Fibroblast of pulmonary artery (primary cell): ENCODE measurements at regions not wholly inside any gene's neighbourhood (a gene's known extent, or its start where the extent isn't known, plus 50 kb on each side); places are given as distances from the start of the nearest gene placed in this dataset.

Source experiments
- DNase-seq: peaks from one replicate; pipeline ENCODE4 v3.0.0-alpha.2; 2010; ENCODE audit warnings: low read depth
- H3K4me3 ChIP-seq: replicated peaks from 2 replicates; pipeline ENCODE4 v1.5.1; 2011; ENCODE audit warnings: low read depth, mild to moderate bottlenecking, control low read depth, low read length, moderate library complexity
- CTCF ChIP-seq: IDR thresholded peaks from 2 replicates; pipeline ENCODE4 v1.5.1; 2011; ENCODE audit warnings: mild to moderate bottlenecking, control low read depth, low read length, inconsistent platforms; ENCODE audit errors: missing control alignments

- DNase-seq, result no peak
- H3K4me3 ChIP-seq, result no peak overlapping the region
- no peak for TF ChIP-seq CTCF
Observed at GRCh38 chr6:103231181-103231580, 1628.5 kb downstream of the HACE1 start.

- no peak overlapping the region for H3K4me3 ChIP-seq
- TF ChIP-seq CTCF, result no peak
- no peak for DNase-seq
Observed at GRCh38 chr6:103215847-103216246, 1643.9 kb downstream of the HACE1 start.

- no peak overlapping the region for H3K4me3 ChIP-seq
- no peak for DNase-seq
- no peak for TF ChIP-seq CTCF
Observed at GRCh38 chr6:103210686-103211085, 1649.0 kb downstream of the HACE1 start.

GRCh38 chr6:103198386-103198785 lies 1661.3 kb downstream of the HACE1 start:
- no peak for TF ChIP-seq CTCF
- H3K4me3 ChIP-seq, result no peak overlapping the region
- DNase-seq, result no peak

GRCh38 chr6:103193413-103193812 lies 1666.3 kb downstream of the HACE1 start:
- no peak for TF ChIP-seq CTCF
- DNase-seq, result no peak
- H3K4me3 ChIP-seq, result no peak overlapping the region

GRCh38 chr6:103191391-103192093 lies 1668.2 kb downstream of the HACE1 start:
- DNase-seq, result no peak
- no peak for TF ChIP-seq CTCF
- no peak overlapping the region for H3K4me3 ChIP-seq

- TF ChIP-seq CTCF, result no peak
- DNase-seq, result no peak
- no peak overlapping the region for H3K4me3 ChIP-seq
Observed at GRCh38 chr6:103184776-103185175, 1674.9 kb downstream of the HACE1 start.
